HG03135 (cell line): ENCODE measurements at regions not wholly inside any gene's neighbourhood (a gene's known extent, or its start where the extent isn't known, plus 50 kb on each side); places are given as distances from the start of the nearest gene placed in this dataset.

ENCODE experiments used
- ATAC-seq: cut with Tn5 transposase; IDR thresholded peaks from one replicate; pipeline ENCODE4 v1.9.1; 2021; ENCODE audit warnings: mild to moderate bottlenecking, moderate library complexity; ENCODE audit not compliant: unreplicated experiment

DNA sequence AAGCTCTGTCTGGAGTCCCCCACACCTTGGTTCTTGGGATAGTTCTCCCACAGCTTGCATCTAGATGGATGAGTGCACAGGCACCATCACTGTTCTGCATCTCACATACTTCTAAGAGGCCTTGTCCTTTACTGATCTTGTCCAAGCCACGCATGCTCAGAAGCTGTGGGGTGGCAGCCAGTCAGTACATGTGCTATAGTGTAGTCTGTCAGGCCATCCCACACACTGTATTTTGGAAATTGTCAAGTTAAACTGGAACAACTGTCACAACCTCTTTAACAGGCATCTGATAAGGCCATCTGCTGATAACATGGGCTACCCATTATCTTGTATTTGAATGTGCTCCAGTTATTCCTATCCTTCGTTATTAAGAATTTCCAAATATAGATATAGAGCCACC is 296.5 kb upstream of the AZI2 start:
- ATAC-seq = no peak

DNA sequence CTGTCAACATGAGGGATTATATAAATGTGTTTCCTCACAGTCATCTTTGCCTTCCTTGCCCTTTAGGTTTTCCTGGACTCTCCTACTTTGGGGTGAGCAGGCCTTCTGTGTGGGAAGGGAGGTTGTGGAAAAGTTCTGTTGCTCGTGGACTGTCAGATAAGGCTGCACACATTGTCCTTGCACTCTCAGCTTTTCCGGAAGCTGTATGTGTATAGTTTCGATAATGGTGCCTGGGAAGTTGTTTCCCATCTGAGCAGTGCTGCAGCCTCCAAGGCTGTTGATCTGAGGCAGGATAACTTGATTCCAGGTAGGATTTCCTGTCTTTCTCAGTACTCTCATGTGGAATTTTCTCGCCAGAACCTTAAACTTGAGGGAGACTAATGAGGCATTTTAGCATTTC is 297.8 kb upstream of the AZI2 start:
- no peak for ATAC-seq

DNA sequence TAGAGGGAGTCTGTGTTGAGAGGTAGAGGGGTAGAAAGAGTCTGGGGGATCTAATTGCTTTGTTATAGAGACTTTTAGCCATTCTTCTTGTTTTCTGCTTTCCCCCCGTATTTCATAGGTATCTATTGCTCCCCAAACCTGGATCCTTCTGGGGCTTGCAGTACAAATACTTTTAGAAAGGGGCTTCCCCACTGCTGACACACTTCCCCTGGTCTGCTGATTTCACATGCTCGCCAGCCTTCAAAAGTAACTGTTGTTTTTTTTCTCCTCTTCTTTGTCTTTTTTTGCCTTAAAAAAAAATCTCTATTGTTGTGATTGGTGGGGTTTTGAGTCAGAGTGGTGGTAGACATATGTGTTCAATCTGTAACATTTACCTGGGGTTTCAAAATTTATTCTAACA is 300.6 kb upstream of the AZI2 start:
- no peak for ATAC-seq

DNA sequence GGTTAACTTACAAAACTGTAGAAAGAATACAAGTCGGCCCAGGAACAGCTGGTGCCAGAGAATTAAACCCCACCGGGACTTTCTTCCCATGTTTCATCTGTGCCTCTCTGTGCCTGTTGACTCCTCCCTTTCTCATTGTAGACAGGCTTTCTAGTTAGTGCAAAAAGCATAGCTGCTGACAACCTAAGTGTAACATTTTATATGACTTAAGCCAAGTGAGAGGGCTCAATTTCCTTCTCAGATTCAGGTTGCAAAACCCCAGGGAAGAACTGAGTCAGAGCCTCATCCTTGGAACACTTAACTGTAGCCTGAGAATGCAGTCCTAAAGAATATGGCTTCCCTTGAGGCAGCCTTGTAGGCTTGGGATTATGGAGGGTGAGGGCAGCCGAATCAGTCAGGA is 302.5 kb upstream of the AZI2 start:
- no peak for ATAC-seq

DNA sequence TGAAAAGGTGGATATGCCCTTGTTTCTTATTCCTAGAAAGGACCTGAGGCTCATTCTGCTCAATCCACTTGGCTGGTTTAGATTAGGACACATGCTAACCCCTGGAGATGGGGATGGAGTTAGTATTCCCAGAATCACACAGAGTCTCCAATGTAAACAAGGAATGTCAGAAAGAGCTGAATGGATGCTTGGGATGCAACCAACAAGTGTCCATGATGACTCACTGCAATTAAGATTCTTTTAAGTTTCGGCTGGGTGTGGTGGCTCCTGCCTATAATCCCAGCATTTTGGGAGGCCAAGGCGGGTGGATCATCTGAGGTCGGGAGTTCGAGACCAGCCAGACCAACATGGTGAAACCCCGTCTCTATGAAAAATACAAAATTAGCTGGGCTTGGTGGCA is 315.5 kb upstream of the AZI2 start:
- no peak for ATAC-seq

DNA sequence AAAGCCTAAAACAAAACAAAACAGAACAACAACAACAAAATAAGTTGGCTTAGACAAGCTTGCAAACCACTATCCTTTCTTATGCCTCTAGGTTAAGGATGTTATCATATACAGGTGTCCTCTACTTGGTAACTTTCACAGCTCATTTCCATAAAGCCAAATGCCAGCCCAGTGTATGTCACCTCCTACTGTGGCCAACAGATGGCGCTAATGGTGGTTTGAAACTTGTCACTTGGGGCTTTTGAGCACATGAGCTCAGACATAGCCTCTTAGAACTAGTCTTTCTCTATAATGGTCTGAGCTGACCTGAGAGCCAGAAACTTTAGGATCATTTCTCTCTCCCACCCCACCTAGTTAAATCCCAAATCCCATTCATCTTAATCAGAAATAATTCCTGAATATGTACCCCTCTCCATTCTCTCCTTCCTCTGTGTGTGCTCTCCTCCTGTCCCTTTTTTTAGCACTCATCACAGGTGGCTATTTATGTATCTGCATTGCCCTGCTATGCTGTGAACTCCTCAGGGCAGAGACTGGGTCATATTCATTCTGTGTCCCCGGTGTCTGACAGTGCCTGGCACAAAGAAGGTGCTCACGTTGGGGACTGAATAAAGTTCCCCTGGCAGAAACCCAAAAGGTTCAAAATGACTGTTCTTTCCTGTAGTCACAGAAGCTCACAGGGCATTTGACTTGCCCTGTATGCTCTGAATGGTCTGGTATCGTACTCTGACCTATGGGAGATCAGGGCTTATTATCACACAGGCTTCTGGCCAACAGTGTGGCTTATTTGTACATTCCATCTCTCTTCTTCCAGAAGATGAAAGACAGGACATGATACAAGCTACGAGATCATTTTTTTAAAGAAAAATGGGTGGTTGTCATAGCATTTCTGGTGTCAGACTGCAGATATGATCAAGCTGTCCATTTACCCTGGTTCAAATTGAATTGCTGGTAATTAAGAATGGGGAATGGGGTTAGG is 319.3 kb upstream of the AZI2 start:
- peak; percentile 97 for ATAC-seq

DNA sequence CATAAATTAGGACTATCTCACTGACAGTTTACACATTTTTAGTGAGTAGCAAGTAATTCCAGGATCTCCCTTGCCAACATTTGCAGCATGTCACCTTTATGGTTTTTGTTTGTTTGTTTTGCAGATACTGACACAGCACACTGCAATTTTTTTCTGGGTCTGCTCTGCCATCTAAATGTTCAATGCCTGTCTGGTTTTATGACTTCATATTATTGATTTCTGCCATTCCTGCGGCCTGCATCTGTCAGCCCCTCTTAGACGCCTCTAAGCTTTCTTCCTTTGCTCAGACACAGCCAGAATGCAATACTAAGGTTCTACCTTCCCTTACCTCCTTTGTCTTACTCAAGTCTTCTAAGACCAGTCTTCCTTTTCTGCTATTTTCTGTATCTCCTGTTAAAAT is 321.2 kb upstream of the AZI2 start:
- ATAC-seq = no peak

DNA sequence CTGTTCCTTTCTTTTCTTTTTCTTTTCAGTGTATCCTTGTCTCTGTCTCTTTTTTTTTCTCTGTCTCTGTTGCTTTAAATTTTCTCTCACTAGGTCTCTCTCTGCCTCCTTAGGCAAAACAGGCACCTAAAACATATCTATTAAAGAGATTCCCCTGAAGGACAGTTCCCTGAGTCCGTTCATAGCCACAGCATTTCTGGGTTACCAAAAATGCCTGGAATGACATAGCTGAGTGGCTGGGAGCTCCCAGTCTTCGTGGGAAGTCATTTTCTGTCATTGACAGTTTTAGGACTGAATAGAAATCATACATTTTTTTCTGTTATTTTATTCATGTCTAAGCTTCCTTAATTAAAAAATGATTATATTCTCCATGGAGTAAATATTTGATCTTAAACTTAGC is 323.8 kb upstream of the AZI2 start:
- no peak for ATAC-seq

DNA sequence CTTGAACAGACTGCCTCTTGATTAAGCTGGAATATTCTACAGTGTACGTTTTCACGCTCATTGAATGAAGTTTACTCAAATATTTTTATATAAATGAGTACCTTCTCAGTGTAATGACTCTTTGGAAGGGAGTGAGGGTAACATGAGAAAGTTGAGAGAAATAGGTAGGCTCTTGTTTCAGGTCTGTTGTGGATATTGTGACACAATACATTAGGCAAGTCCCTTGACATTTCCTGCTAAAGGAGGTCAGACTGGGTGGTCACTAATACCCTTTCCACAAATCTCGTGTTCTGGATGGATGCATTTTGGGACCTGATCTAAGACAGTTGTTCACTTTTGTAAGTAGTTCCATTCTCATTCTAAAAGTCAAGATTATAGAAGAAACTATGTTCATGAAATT is 324.8 kb upstream of the AZI2 start:
- no peak for ATAC-seq

DNA sequence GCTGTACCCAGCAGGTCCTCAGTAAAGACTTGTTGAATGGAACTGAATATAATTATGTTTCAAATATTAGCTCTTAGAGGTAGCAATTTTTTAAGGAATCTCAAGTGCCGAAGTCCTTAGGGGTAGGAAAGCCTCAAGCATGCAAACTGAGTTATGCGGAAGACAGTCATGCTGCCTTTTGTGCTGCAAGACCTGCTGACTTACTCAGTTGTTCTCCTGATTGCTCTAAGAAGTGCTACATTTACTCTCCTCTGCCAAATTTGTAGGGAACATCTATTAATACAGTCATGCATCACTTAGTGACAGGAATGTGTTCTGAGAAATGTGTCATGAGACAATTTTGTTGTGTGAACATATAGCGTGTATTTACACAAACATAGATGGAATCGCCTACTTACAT is 325.6 kb upstream of the AZI2 start:
- no peak for ATAC-seq

DNA sequence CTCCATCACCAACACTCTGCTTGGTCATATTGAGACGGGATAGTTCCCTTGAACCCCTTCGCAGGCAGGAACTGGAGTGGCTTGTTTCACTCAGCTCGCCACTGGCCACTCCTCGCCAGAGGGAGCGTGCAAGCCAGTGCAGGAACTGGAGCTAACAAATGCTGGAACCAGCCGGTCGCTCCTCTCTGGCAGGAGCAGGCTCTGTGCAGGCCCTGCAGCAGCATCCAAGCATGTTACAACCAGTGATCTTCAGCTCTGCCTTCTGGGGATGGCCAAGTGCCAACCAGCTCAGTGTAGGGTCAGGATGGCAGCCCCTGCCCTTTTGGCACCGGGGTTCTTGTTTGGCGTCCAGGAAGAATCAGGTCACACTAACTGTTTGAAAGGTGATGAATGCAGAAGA is 329.0 kb upstream of the AZI2 start:
- no peak for ATAC-seq

DNA sequence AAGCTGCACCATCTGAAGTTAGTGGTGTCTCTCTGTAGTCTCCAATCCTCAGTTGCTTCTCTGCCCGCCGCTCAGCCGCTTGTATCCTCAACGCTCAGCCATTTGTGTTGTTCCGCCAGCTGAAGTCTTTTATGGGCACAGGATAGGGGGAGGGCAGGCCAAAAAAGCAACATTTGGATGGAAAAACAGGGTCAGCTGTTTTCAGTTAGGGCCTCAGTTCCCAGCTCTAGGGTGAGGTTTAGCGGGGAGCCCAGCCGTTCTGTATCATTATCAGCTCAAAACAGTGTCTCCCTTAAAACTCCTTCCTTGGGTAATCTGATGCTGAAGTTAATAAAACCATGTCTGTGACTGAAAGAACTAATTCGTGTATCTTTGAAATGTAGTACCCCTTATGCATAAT is 329.5 kb upstream of the AZI2 start:
- ATAC-seq = no peak

DNA sequence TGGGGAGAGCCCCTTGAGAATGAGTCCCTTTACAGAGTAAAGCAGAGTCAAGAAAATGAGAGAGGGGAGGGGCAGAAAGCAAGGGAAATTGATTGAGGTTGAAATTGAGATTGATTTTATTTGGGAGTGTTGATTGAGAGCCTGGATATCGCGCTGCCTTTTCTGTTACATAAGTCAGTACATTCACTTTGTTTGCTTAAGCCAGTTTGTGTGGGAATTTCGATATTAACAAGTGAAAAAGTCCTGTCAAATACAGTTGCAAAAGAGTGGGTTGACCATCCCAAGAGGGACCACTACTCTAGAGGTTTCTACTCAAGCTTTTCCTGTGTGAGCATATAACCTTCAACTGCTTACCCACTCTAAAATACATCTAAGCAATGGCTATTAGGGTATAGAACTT is 331.4 kb upstream of the AZI2 start:
- ATAC-seq = no peak

DNA sequence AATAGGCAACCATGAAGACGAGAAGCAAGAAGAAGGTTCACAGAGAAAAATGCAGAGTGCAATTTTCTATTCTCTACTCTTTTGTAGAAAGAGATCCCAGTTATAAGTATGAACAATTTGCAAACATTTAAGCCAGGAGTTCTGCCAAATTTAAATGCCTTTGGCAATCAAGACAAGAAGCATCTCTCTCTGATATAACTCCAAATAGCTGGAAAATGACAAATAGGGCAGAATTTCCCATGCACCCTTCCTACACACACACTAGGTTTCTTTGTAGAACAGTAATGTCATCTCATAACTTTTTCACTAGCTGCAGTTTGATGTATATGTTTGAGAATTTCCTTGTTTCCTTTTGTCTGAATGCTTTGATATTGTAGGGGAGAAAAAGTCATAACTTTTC is 333.5 kb upstream of the AZI2 start:
- no peak for ATAC-seq

DNA sequence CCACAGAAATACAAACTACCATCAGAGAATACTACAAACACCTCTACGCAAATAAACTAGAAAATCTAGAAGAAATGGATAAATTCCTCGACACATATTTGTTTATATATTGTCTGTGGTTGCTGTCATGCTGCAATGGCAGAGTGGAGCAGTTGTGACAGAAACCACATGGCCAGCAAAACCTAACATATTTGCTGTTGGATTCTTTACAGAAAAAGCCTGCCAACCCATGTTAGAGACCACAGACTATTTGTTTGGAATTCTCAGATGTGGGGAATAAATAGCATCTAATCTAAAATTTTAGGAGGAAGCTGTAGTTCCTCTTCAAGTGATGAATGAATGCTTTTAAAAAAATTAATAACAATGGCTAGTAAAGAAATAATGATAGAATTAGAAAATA is 341.6 kb upstream of the AZI2 start:
- ATAC-seq = no peak

DNA sequence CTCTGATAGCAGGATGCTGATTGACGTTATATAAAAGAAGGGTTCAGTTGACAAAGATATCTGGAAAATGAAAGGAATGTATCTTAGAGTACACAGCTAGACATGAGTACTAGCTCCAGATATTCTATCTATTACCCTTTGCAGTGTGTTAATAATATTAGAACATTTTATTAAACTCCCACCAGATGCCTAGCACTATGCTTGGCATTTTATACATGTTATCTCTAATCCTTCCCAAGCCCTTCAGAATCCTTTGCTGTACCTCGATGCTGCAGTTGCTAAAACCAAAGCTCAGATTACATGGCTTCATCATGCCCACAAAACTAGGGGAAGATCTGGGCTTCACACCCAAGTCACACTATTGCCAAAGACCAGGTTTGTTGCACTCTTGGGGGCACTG is 350.1 kb upstream of the AZI2 start:
- ATAC-seq = no peak

DNA sequence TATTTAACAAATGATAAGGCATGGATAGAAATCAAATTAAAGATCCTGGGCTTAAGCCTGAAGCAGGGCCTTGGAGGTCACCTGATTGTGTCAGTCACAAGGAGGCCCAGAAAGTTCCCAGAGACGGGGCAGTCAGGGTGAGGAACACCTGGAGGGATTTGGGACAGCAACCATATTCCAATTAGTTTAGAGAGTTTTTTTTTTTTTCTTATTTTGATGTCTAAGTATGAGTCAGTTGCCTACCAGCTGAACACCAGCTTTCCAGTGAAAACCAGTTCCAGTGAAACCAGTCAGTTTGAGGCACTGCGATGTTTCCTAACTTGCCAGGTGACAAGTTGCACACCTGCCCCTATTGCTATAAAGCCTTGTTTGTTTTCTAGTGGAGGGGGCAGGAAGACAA is 350.7 kb upstream of the AZI2 start:
- no peak for ATAC-seq

DNA sequence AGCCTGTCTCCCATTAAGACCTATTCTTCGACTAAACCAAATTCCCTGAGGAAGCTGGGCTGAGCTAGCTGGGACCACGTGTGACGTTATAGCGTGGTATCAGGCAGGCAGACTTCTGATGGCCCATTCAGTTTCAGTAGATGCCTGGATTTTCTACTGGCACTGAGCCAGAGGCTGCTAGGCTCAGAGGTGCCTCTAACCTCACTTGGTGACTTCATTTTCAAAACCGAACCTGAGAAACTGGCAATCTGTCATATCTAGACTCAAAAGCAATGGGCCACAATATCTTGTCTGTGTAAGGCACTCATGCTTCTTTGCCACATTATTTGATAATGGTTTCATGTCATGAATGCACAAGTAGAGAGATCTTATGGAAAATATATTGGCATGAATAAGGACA is 352.1 kb upstream of the AZI2 start:
- no peak for ATAC-seq

DNA sequence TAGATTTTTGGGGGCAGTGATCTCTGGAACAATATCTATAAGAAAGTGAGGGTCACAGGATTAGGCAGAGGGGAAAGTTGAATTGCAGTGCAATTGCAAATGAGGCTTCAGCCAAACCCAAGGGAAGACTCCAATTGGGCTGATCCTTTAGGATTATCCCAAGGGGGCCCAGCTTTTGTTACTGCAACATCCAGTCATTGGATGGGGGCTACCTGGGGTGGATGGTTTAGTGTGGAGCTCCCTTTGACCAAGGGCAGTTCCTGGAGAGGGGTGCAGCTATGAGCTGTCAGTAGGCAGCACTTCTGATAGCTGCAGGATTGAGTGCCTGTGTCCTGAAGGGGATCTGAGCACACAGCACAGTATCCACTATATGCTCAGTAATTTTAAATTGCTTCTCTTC is 355.2 kb upstream of the AZI2 start:
- no peak for ATAC-seq

DNA sequence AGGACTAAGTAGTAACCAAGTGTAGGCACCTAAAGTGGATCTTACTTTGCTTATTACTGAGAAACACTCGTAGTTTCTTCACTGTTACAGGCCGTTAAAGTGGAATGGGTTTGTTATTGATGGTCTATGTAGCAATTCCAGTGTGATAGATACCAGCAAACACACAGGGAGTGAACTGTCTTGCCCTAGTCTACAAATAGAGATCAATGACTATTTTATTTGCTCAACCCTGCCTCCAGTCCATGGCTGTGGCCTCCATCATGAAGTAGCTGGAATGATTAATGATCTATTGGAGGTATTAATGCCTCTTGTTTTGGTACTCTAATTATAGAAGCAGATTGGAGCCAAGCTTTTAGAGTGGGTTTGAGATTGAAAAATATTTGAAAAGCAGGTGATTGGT is 362.7 kb upstream of the AZI2 start:
- ATAC-seq = no peak

DNA sequence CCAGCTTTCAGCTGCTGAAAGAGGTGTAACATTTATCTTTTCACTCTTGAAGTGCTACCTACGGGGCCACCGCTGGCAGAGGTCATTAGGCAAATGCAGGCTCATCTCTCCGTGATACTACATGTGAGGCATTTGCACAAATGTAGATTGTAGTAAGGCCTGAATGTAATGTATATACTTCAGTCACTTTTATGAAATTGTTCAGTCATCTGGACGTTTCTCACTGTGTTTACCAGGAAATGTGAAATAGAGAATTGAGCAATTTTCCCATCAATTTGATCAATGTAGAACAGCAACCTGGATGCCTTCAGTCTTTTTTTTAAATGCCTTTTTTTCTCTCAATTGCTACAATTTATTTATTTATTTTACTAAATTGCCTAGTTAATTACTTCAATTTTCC is 368.3 kb upstream of the AZI2 start:
- no peak for ATAC-seq

DNA sequence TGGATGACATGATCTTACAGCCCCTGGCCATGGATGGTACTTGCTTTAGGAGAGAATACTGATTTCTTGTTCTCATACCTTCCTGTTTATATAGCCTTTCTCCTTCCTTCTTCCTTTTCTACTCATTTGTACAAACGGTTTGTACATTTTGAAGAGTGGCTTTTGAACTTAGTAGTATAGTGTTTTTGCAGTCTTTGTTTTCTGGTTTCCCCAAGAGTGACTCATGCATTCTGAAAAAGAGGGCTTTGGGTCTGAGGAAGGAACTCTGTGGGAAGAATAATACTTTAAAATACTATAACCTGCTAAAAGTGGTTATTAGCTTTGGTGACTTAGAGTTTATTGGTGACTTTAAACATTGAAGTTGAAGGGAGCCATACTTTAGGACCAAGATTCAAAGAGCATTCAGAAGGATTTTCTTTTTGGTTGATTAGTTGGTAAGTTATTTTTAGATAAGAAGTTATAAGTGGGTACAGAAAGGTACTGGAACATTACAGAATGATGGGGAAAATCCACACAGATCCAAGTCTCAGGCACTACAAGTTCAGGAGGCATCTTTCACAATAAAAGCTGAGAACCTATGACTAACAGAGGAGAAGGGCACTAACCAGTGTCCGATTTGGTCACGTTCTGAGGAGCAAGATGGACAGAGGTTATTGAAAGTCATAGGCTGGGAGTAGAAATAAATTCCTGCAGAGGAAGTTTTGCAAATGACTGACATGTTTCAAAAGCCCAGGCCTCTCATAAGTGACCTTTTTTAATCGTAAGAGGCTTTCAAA is 369.6 kb upstream of the AZI2 start:
- no peak for ATAC-seq
